Neural cell (in vitro differentiated cells): ENCODE measurements at regions not wholly inside any gene's neighbourhood (a gene's known extent, or its start where the extent isn't known, plus 50 kb on each side); places are given as distances from the start of the nearest gene placed in this dataset.

ENCODE experiments used
- CTCF ChIP-seq: fragments of 450-650 bp; IDR thresholded peaks from 2 replicates; pipeline ENCODE4 v1.5.1; 2014; ENCODE audit warnings: antibody characterized with exemption, mild to moderate bottlenecking, moderate library complexity; ENCODE audit not compliant: poor library complexity, severe bottlenecking
- MXI1 ChIP-seq: fragments of 450-650 bp; conservative IDR thresholded peaks from 2 replicates; pipeline ENCODE4 v1.6.1; 2014; ENCODE audit warnings: antibody characterized with exemption, mild to moderate bottlenecking; ENCODE audit not compliant: poor library complexity, severe bottlenecking
- SMC3 ChIP-seq: fragments of 450-650 bp; conservative IDR thresholded peaks from 2 replicates; pipeline ENCODE4 v1.6.1; 2014; ENCODE audit warnings: antibody characterized with exemption, mild to moderate bottlenecking, moderate library complexity; ENCODE audit not compliant: poor library complexity
- TAF1 ChIP-seq: IDR thresholded peaks from 2 replicates; pipeline ENCODE4 v1.6.1; 2012; ENCODE audit warnings: low read depth

- no peak for TF ChIP-seq CTCF
- no peak for TF ChIP-seq MXI1
- no peak for TF ChIP-seq TAF1
- TF ChIP-seq SMC3 = no peak
Measured at GRCh38 chr7:124251636-124252035, 218.8 kb upstream of the TMEM229A start.
